MG63 (cell line): ENCODE measurements at regions not wholly inside any gene's neighbourhood (a gene's known extent, or its start where the extent isn't known, plus 50 kb on each side); places are given as distances from the start of the nearest gene placed in this dataset.
"Not testable (repeated sequence)": the region's sequence is repeated elsewhere in the genome, so short reads cannot be mapped to it uniquely, and the experiment has no call there.

ENCODE experiments used
- DNase-seq: peaks from one replicate; pipeline ENCODE4 v3.0.0-alpha.2; 2020
- H3K27me3 ChIP-seq: fragments of 250-450 bp; sonication (Bioruptor Pico); 2 replicates; pipeline ENCODE4 v1.5.1; 2020; ENCODE audit warnings: mild to moderate bottlenecking, moderate library complexity
- H3K36me3 ChIP-seq: fragments of 250-450 bp; sonication (Bioruptor Pico); 2 replicates; pipeline ENCODE4 v1.5.1; 2020; ENCODE audit warnings: mild to moderate bottlenecking, moderate library complexity
- H3K4me3 ChIP-seq: fragments of 250-450 bp; sonication (Bioruptor Pico); 2 replicates; pipeline ENCODE4 v1.5.1; 2020; ENCODE audit warnings: mild to moderate bottlenecking, moderate library complexity
- H3K9me3 ChIP-seq: fragments of 250-450 bp; sonication (Bioruptor Pico); 2 replicates; pipeline ENCODE4 v1.5.1; 2020; ENCODE audit warnings: mild to moderate bottlenecking, moderate library complexity

GRCh38 chr21:5013455-5014304, 5507.7 kb upstream of the TPTE start:
- H3K4me3 ChIP-seq, H3K36me3 ChIP-seq, H3K9me3 ChIP-seq, DNase-seq, H3K27me3 ChIP-seq: not testable (repeated sequence)

GRCh38 chr21:5015187-5015586, 5506.2 kb upstream of the TPTE start:
- not testable (repeated sequence) for H3K9me3 ChIP-seq, H3K27me3 ChIP-seq, H3K4me3 ChIP-seq, DNase-seq, H3K36me3 ChIP-seq

- H3K9me3 ChIP-seq, H3K27me3 ChIP-seq, H3K4me3 ChIP-seq, H3K36me3 ChIP-seq, DNase-seq: not testable (repeated sequence)
These were observed 5502.3 kb upstream of the TPTE start for GRCh38 chr21:5019120-5019519.

- DNase-seq, H3K9me3 ChIP-seq, H3K36me3 ChIP-seq, H3K27me3 ChIP-seq, H3K4me3 ChIP-seq: not testable (repeated sequence)
These were observed 5499.6 kb upstream of the TPTE start for GRCh38 chr21:5021815-5022214.

- H3K9me3 ChIP-seq, H3K36me3 ChIP-seq, DNase-seq, H3K27me3 ChIP-seq, H3K4me3 ChIP-seq: not testable (repeated sequence)
These were observed 5499.1 kb upstream of the TPTE start for GRCh38 chr21:5022254-5022653.

GRCh38 chr21:5022748-5023147, 5498.6 kb upstream of the TPTE start:
- not testable (repeated sequence) for H3K4me3 ChIP-seq, H3K27me3 ChIP-seq, H3K36me3 ChIP-seq, DNase-seq, H3K9me3 ChIP-seq

- H3K9me3 ChIP-seq, H3K27me3 ChIP-seq, H3K36me3 ChIP-seq, DNase-seq, H3K4me3 ChIP-seq: not testable (repeated sequence)
These were observed 5486.2 kb upstream of the TPTE start for GRCh38 chr21:5035147-5035546.

GRCh38 chr21:5035587-5035986, 5485.8 kb upstream of the TPTE start:
- H3K4me3 ChIP-seq, H3K27me3 ChIP-seq, H3K9me3 ChIP-seq, DNase-seq, H3K36me3 ChIP-seq: not testable (repeated sequence)

- not testable (repeated sequence) for DNase-seq, H3K27me3 ChIP-seq, H3K4me3 ChIP-seq, H3K9me3 ChIP-seq, H3K36me3 ChIP-seq
These were observed 5483.6 kb upstream of the TPTE start for GRCh38 chr21:5037606-5038331.

- not testable (repeated sequence) for H3K9me3 ChIP-seq, H3K36me3 ChIP-seq, H3K27me3 ChIP-seq, H3K4me3 ChIP-seq, DNase-seq
These were observed 5481.5 kb upstream of the TPTE start for GRCh38 chr21:5039926-5040325.

- DNase-seq, H3K36me3 ChIP-seq, H3K27me3 ChIP-seq, H3K9me3 ChIP-seq, H3K4me3 ChIP-seq: not testable (repeated sequence)
These were observed 5478.8 kb upstream of the TPTE start for GRCh38 chr21:5042583-5042982.

GRCh38 chr21:5044812-5045211, 5476.6 kb upstream of the TPTE start:
- DNase-seq, H3K27me3 ChIP-seq, H3K36me3 ChIP-seq, H3K9me3 ChIP-seq, H3K4me3 ChIP-seq: not testable (repeated sequence)

- not testable (repeated sequence) for H3K9me3 ChIP-seq, H3K4me3 ChIP-seq, H3K27me3 ChIP-seq, H3K36me3 ChIP-seq, DNase-seq
These were observed 5469.9 kb upstream of the TPTE start for GRCh38 chr21:5051303-5052018.

GRCh38 chr21:5055027-5055754, 5466.2 kb upstream of the TPTE start:
- H3K27me3 ChIP-seq, H3K4me3 ChIP-seq, H3K36me3 ChIP-seq, H3K9me3 ChIP-seq: not testable (repeated sequence)
- peak; percentile 34 for DNase-seq

GRCh38 chr21:5055996-5056962, 5465.1 kb upstream of the TPTE start:
- not testable (repeated sequence) for H3K4me3 ChIP-seq, H3K9me3 ChIP-seq, H3K27me3 ChIP-seq, DNase-seq, H3K36me3 ChIP-seq

- H3K36me3 ChIP-seq, H3K9me3 ChIP-seq, DNase-seq, H3K4me3 ChIP-seq, H3K27me3 ChIP-seq: not testable (repeated sequence)
These were observed 5464.3 kb upstream of the TPTE start for GRCh38 chr21:5057077-5057476.
